ENCODE measurements at regions not wholly inside any gene's neighbourhood (a gene's known extent, or its start where the extent isn't known, plus 50 kb on each side); places are given as distances from the start of the nearest gene placed in this dataset.

GRCh38 chr14:36383767-36384431 lies 63.5 kb upstream of the MBIP start:
- no peak overlapping the region for H2AK5ac ChIP-seq (ENCODE audit: low read depth, low read length)
- POLR2A ChIA-PET (ENCODE audit: unreplicated experiment): no interaction called here
- CTCF ChIA-PET: no interaction called here
- H3K23ac ChIP-seq (ENCODE audit: low read depth, low read length): no peak overlapping the region
- no peaks in the 10 kb centered on the region for H3K9me1 ChIP-seq (ENCODE audit: insufficient read depth, low read length)
- H3K27me3 ChIP-seq (ENCODE audit: control insufficient read depth, insufficient read depth, low read length): no peaks in the 10 kb centered on the region
- H3K79me1 ChIP-seq (ENCODE audit: low read depth in 1 of 2, low read length in 2 of 2): no peaks in the 10 kb centered on the region
- no peaks in the 10 kb centered on the region for H3K36me3 ChIP-seq (ENCODE audit: control insufficient read depth, insufficient read depth, low read length)
- no peak overlapping the region for H2AK9ac ChIP-seq (replicated peaks; ENCODE audit: low read depth, low read length, poor library complexity)
- dilution Hi-C loops (cut with HindIII; ENCODE audit: low sequenced_read_pairs, unreplicated experiment): no loop called here
- ATAC-seq (ENCODE audit: low read depth): no peak
- no peak overlapping the region for H4K91ac ChIP-seq (ENCODE audit: insufficient read depth, low read depth, low read length)
- H3K9me3 ChIP-seq (ENCODE audit: control insufficient read depth, insufficient read depth, low read length): no peaks in the 10 kb centered on the region
- no TSS peak for BruUV-seq (replicated peaks)
- no peak overlapping the region for H2BK15ac ChIP-seq (ENCODE audit: low read depth, low read length)
- no peak overlapping the region for H3K56ac ChIP-seq (ENCODE audit: extremely low read depth, insufficient read depth, low read length)
- no peak overlapping the region for H3K4me2 ChIP-seq (ENCODE audit: low read depth, low read length)
- in situ Hi-C loops (cut with MboI; ENCODE audit: low sequenced_read_pairs): no loop called here
- H4K8ac ChIP-seq (ENCODE audit: low read depth in 2 of 2, low read length in 2 of 2): no peak overlapping the region
- intact Hi-C loops (cut with micrococcal nuclease): no loop called here
- TF ChIP-seq CEBPB (IDR thresholded peaks at IDR 0.05; ENCODE audit: low read depth, low read length) (no peak), USF2 (IDR thresholded peaks at IDR 0.05; ENCODE audit: low read depth, low read length) (no peak), CHD1 (IDR thresholded peaks at IDR 0.05; ENCODE audit: low read depth, low read length) (no peak), MXI1 (IDR thresholded peaks at IDR 0.05; ENCODE audit: borderline replicate concordance, low read depth, low read length) (no peak), POLR2A (IDR thresholded peaks at IDR 0.05; ENCODE audit: low read depth, low read length) (no peak), MAFK (IDR thresholded peaks at IDR 0.05; ENCODE audit: low read depth, low read length) (no peak), RCOR1 (IDR thresholded peaks at IDR 0.05; ENCODE audit: insufficient replicate concordance, low read length) (no peak), RAD21 (IDR thresholded peaks at IDR 0.05; ENCODE audit: low read length) (no peak), NFE2L2 (IDR thresholded peaks at IDR 0.05; ENCODE audit: low read depth, low read length) (no peak), MAZ (IDR thresholded peaks at IDR 0.05; ENCODE audit: borderline replicate concordance, low read depth, low read length) (no peak), FOS (IDR thresholded peaks at IDR 0.05; ENCODE audit: low read depth, low read length) (no peak), BHLHE40 (IDR thresholded peaks at IDR 0.05; ENCODE audit: low read depth, low read length) (no peak), ELK1 (IDR thresholded peaks at IDR 0.05; ENCODE audit: borderline replicate concordance, low read depth, low read length) (no peak)
- H2AFZ ChIP-seq (replicated peaks; ENCODE audit: low read length, poor library complexity): no peak overlapping the region
- no peak overlapping the region for H3K27ac ChIP-seq (ENCODE audit: insufficient read depth, low read length)
- H2BK5ac ChIP-seq (ENCODE audit: low read depth, low read length, poor library complexity, severe bottlenecking): no peak overlapping the region
- H3K4me3 ChIP-seq (ENCODE audit: insufficient read depth, low read depth, low read length): no peak overlapping the region
- H4K20me1 ChIP-seq (ENCODE audit: insufficient read depth, low read length): no peaks in the 10 kb centered on the region
- H3K14ac ChIP-seq (replicated peaks; ENCODE audit: low read depth, low read length): no peak overlapping the region
- no peaks in the 10 kb centered on the region for H3K4me1 ChIP-seq (ENCODE audit: control insufficient read depth, insufficient read depth, low read length)
- H4K5ac ChIP-seq (ENCODE audit: low read depth, low read length): no peak overlapping the region
- no peak overlapping the region for H3K9ac ChIP-seq (ENCODE audit: low read depth, low read length)
- H2BK120ac ChIP-seq (ENCODE audit: low read depth, low read length): no peak overlapping the region
- no peak overlapping the region for H2BK20ac ChIP-seq (ENCODE audit: low read depth, low read length)
- H3K18ac ChIP-seq (ENCODE audit: low read depth, low read length): no peak overlapping the region
- no peak overlapping the region for H3K4ac ChIP-seq (ENCODE audit: low read depth, low read length)
- DNase-seq: no peak
- 90% methylated on average over 2 of the region's 7 CpGs; no CpG with 5 or more reads in 1 of the 2 experiments for WGBS, 2 experiments (ENCODE audit: extremely low coverage in 2 of 2, insufficient read length in 1 of 2)
